HEK293T (cell line): ENCODE measurements at regions not wholly inside any gene's neighbourhood (a gene's known extent, or its start where the extent isn't known, plus 50 kb on each side); places are given as distances from the start of the nearest gene placed in this dataset.
"Not testable (repeated sequence)": the region's sequence is repeated elsewhere in the genome, so short reads cannot be mapped to it uniquely, and the experiment has no call there.

Experiments used
- CTCF ChIA-PET: fragments of 350-600 bp; formaldehyde crosslinking; extraction: SDS; loops from one replicate; lab custom pipeline; 2021; ENCODE audit warnings: antibody characterized with exemption, inconsistent platforms; lab: Yijun Ruan, JAX
- POLR2A ChIA-PET: fragments of 350-600 bp; formaldehyde crosslinking; extraction: SDS; loops from one replicate; lab custom pipeline; 2020; ENCODE audit warnings: antibody characterized with exemption, inconsistent platforms; lab: Yijun Ruan, JAX
- DNase-seq: peaks from one replicate; pipeline ENCODE4 v3.0.0; 2012; ENCODE audit warnings: mixed read lengths; ENCODE audit errors: extremely low spot score
- ARNT ChIP-seq: fragments of 450-650 bp; IDR thresholded peaks from 2 replicates; pipeline ENCODE4 v1.6.1; 2017; ENCODE audit warnings: mild to moderate bottlenecking
- BHLHE40 ChIP-seq: fragments of 450-650 bp; IDR thresholded peaks from 2 replicates; pipeline ENCODE4 v1.6.1; 2016; ENCODE audit warnings: mild to moderate bottlenecking, moderate library complexity, borderline replicate concordance
- CTBP1 ChIP-seq: fragments of 450-650 bp; IDR thresholded peaks from 2 replicates; pipeline ENCODE4 v1.6.1; 2016; ENCODE audit warnings: borderline replicate concordance
- ELF4 ChIP-seq: fragments of 450-650 bp; IDR thresholded peaks from 2 replicates; pipeline ENCODE4 v1.6.1; 2017; ENCODE audit warnings: antibody characterized with exemption
- FOXA1 ChIP-seq: fragments of 450-650 bp; IDR thresholded peaks from 2 replicates; pipeline ENCODE4 v1.6.1; 2016; ENCODE audit warnings: mild to moderate bottlenecking
- FOXK2 ChIP-seq: fragments of 450-650 bp; IDR thresholded peaks from 2 replicates; pipeline ENCODE4 v1.6.1; 2016; ENCODE audit warnings: mild to moderate bottlenecking
- FOXM1 ChIP-seq: fragments of 450-650 bp; IDR thresholded peaks from 2 replicates; pipeline ENCODE4 v1.6.1; 2017; ENCODE audit warnings: mild to moderate bottlenecking, borderline replicate concordance
- HDGF ChIP-seq: fragments of 450-650 bp; IDR thresholded peaks from 2 replicates; pipeline ENCODE4 v1.6.1; 2017; ENCODE audit warnings: antibody characterized with exemption, borderline replicate concordance
- L3MBTL2 ChIP-seq: fragments of 450-650 bp; conservative IDR thresholded peaks from 2 replicates; pipeline ENCODE4 v1.6.1; 2016; ENCODE audit warnings: mild to moderate bottlenecking
- LEF1 ChIP-seq: fragments of 450-650 bp; IDR thresholded peaks from 2 replicates; pipeline ENCODE4 v1.6.1; 2017; ENCODE audit warnings: mild to moderate bottlenecking, borderline replicate concordance
- NFRKB ChIP-seq: fragments of 450-650 bp; IDR thresholded peaks from 2 replicates; pipeline ENCODE4 v1.6.1; 2016; ENCODE audit warnings: mild to moderate bottlenecking, moderate library complexity
- PKNOX1 ChIP-seq: fragments of 450-650 bp; IDR thresholded peaks from 2 replicates; pipeline ENCODE4 v1.6.1; 2016
- SP1 ChIP-seq: fragments of 450-650 bp; IDR thresholded peaks from 2 replicates; pipeline ENCODE4 v1.6.1; 2017
- SUZ12 ChIP-seq: fragments of 450-650 bp; IDR thresholded peaks from 2 replicates; pipeline ENCODE4 v1.6.1; 2016; ENCODE audit warnings: mild to moderate bottlenecking
- TARDBP ChIP-seq: fragments of 450-650 bp; IDR thresholded peaks from 2 replicates; pipeline ENCODE4 v1.6.1; 2016
- ZNF384 ChIP-seq: fragments of 450-650 bp; IDR thresholded peaks from 2 replicates; pipeline ENCODE4 v1.6.1; 2016

- ChIA-PET POLR2A (no interaction called here), CTCF (no interaction called here)
- no peak for TF ChIP-seq ELF4
- no peak for TF ChIP-seq NFRKB
- no peak for TF ChIP-seq FOXK2
- no peak for TF ChIP-seq L3MBTL2
- TF ChIP-seq LEF1, result no peak
- TF ChIP-seq BHLHE40, result no peak
- no peak for TF ChIP-seq CTBP1
- TF ChIP-seq FOXA1, result no peak
- no peak for TF ChIP-seq ZNF384
- TF ChIP-seq SP1, result no peak
These were observed 57.6 kb upstream of the TIAM2 start for GRCh38 chr6:154937306-154938220.

GRCh38 chr6:154938221-154938580 lies 56.9 kb upstream of the TIAM2 start:
- TF ChIP-seq FOXK2 (no peak), LEF1 (no peak), L3MBTL2 (no peak), ARNT (no peak), HDGF (no peak), ELF4 (no peak)
- ChIA-PET POLR2A (no interaction called here), CTCF (no interaction called here)
- DNase-seq, result no peak

More at GRCh38 chr6:154937306-154938220, 57.6 kb upstream of the TIAM2 start:
- no peak for DNase-seq

- CTCF ChIA-PET, DNase-seq, POLR2A ChIA-PET: not testable (repeated sequence)
These were observed 56.3 kb upstream of the TIAM2 start for GRCh38 chr6:154938727-154939285.

DNA sequence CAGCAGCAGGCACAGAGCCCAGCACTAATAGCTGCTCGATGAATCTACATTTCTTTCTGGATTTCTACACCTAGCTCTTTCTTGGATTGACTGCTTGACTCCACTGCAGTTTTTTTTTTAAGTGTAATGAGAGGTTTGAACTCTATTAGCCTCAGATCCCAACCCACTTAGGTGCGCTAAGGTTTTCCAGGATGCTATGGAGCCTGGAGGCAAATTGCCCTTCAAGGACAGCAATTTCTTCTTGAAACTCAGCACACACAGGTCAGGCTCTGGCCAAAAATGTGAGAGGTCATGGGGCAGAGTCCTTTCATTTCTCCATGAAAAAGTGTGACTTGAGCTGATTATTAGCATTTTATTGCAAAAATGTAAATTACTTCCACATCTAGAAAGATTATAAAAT lies 52.3 kb upstream of the TIAM2 start:
- DNase-seq, result no peak
- POLR2A ChIA-PET, result no interaction called here
- CTCF ChIA-PET, result interaction anchor here (0.7 to 1.1 kb wide), 2 partner anchors 15 to 235 kb away, joined by 4 read pairs; no protein-coding TSS in a partner anchor
- TF ChIP-seq NFRKB, result no peak
- no peak for TF ChIP-seq TARDBP

- ChIA-PET CTCF (no interaction called here), POLR2A (no interaction called here)
- TF ChIP-seq ZNF384 (no peak), L3MBTL2 (no peak), TARDBP (no peak), HDGF (no peak), SUZ12 (no peak), PKNOX1 (no peak), FOXM1 (no peak), ELF4 (no peak), FOXK2 (no peak), CTBP1 (no peak), FOXA1 (no peak)
- DNase-seq, result no peak
These were observed 49.7 kb upstream of the TIAM2 start for GRCh38 chr6:154945271-154945890.
